Keratinocyte (primary cell): ENCODE measurements at regions not wholly inside any gene's neighbourhood (a gene's known extent, or its start where the extent isn't known, plus 50 kb on each side); places are given as distances from the start of the nearest gene placed in this dataset.

Experiments
- EZH2 ChIP-seq: IDR thresholded peaks from one replicate; pipeline ENCODE4 v1.6.1; 2012; ENCODE audit warnings: inconsistent platforms, mild to moderate bottlenecking, low read length, moderate library complexity
- TF ChIP-seq, protein P1 (sequence below), 3 experiments: IDR thresholded peaks in 1 of 3; conservative IDR thresholded peaks in 1 of 3; optimal IDR thresholded peaks in 1 of 3; 2 replicates in 2 of 3; 3 replicates in 1 of 3; pipeline versions ENCODE3 to v1.5.1; 2011; ENCODE audit warnings: low read length in 3 of 3, mild to moderate bottlenecking in 3 of 3, moderate library complexity in 2 of 3, control low read depth in 1 of 3, inconsistent platforms in 1 of 3; ENCODE audit not compliant: insufficient read depth in 2 of 3; ENCODE audit errors: extremely low read depth in 1 of 3

DNA sequence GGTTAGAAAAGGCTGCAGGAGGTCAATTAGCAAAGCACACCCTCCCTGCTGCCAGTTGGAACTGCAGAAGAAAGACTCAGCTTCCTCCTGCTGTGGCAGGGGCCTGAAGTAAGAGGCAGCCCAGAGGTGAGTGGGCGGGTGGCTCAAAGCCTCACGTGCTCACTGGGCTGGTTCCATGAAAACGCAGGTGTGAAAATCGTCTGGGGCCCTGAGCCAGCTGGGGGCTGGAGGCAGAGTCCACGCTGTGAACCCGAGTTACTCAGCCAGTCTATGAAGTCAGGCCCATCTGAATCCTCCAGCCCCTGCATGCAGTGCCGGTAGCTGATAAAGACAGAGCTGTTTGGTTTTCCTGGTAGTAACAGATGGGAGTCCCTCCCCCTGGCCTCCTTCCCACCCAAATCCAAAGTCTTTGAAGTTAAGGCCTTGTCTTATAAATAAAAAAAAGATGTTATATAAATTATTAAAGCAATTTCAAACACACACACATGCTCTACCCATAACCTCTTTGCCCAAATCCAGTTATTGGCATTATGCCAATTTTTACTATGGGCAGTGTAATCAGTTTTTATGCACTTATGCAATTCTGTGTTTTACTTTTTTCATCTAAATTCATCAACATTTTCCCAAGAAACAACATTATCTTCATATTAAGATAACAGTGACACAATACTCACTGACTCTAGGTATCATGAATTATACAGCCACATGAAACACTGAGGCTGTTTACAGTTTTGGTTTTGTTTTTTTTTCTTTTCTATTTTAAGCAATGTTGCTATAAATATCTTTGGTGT, 57.9 kb upstream of the PNMA1 start:
- TF ChIP-seq, protein P1, sequence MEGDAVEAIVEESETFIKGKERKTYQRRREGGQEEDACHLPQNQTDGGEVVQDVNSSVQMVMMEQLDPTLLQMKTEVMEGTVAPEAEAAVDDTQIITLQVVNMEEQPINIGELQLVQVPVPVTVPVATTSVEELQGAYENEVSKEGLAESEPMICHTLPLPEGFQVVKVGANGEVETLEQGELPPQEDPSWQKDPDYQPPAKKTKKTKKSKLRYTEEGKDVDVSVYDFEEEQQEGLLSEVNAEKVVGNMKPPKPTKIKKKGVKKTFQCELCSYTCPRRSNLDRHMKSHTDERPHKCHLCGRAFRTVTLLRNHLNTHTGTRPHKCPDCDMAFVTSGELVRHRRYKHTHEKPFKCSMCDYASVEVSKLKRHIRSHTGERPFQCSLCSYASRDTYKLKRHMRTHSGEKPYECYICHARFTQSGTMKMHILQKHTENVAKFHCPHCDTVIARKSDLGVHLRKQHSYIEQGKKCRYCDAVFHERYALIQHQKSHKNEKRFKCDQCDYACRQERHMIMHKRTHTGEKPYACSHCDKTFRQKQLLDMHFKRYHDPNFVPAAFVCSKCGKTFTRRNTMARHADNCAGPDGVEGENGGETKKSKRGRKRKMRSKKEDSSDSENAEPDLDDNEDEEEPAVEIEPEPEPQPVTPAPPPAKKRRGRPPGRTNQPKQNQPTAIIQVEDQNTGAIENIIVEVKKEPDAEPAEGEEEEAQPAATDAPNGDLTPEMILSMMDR (optimal IDR thresholded peaks at IDR 0.05 in 1 of 3, IDR thresholded peaks at IDR 0.05 in 1 of 3, conservative IDR thresholded peaks at IDR 0.05 in 1 of 3; ENCODE audit: extremely low read depth in 1 of 3, insufficient read depth in 2 of 3, low read length in 3 of 3) = peak in 1 of 3 experiments; percentile 10
- TF ChIP-seq EZH2 = no peak
